Epithelial cell of esophagus (primary cell): ENCODE measurements at regions not wholly inside any gene's neighbourhood (a gene's known extent, or its start where the extent isn't known, plus 50 kb on each side); places are given as distances from the start of the nearest gene placed in this dataset.
A peak's percentile ranks its signal among the peaks of the same experiment; 100 is the strongest.

Experiments
- DNase-seq: peaks from one replicate; pipeline ENCODE4 v3.0.0; 2010; ENCODE audit warnings: low read depth
- H3K4me3 ChIP-seq: 2 replicates; pipeline ENCODE4 v1.5.1; 2011; ENCODE audit warnings: mild to moderate bottlenecking, low read length, control low read depth
- CTCF ChIP-seq: IDR thresholded peaks from 2 replicates; pipeline ENCODE4 v1.5.1; 2011; ENCODE audit warnings: low read depth, mild to moderate bottlenecking, low read length, control low read depth, inconsistent platforms; ENCODE audit not compliant: insufficient read depth; ENCODE audit errors: missing control alignments

GRCh38 chr7:115233809-115234208, 311.9 kb downstream of the MDFIC start:
- no peak for TF ChIP-seq CTCF
- no peak overlapping the region for H3K4me3 ChIP-seq

DNA sequence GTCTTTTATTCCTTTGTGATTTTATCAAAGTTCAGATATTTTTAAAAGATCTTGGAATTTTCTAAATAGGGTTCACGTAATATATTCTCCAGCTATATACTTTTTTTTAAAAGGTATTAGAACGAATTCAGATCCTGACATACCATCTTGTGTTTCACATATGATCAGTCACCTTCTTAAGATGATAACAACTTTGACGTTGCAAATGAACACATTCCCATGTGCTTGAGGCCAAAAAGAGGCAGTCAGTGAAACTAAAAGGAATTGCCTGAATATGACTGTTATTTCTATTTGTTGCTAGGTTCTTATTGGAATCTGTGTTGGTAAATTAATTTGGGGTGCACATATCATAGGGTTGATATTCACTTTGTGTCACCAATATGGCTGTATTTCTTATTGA, 310.1 kb downstream of the MDFIC start:
- no peak overlapping the region for H3K4me3 ChIP-seq
- no peak for TF ChIP-seq CTCF
- no peak for DNase-seq

More at GRCh38 chr7:115233809-115234208, 311.9 kb downstream of the MDFIC start:
- no peak for DNase-seq

DNA sequence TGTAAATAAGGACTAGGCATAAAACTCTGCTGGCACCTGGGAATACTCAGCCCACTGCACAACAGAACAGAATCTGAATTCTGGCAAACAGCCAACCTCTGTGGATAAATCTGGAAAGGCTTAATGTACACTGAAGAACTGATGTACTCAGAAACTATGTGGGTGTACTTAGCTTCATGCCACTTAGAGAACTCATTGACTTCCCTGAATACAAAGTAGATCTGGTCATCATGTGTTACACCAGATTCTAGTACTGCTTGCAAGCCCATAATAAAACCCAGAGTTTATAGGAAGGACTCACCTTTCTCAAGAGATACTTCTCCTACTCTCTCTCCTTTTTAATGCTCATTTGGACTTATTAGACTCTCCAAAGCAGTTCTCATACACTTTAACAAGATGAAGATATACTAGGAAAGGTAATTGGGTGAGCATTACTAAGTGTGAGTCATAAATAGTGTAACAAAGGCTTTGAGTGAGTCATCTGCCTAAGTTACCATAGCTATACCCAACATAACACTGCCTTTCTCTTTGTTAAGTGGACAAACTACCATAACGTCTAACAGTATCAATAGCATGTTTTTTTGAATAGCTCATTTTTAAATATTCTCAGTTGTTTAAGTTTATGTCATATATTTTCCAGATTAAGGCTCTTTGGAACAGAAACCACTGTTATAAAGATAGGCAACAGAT, 309.1 kb downstream of the MDFIC start:
- peak; percentile 92 for DNase-seq
- H3K4me3 ChIP-seq: no peak overlapping the region
- no peak for TF ChIP-seq CTCF

DNA sequence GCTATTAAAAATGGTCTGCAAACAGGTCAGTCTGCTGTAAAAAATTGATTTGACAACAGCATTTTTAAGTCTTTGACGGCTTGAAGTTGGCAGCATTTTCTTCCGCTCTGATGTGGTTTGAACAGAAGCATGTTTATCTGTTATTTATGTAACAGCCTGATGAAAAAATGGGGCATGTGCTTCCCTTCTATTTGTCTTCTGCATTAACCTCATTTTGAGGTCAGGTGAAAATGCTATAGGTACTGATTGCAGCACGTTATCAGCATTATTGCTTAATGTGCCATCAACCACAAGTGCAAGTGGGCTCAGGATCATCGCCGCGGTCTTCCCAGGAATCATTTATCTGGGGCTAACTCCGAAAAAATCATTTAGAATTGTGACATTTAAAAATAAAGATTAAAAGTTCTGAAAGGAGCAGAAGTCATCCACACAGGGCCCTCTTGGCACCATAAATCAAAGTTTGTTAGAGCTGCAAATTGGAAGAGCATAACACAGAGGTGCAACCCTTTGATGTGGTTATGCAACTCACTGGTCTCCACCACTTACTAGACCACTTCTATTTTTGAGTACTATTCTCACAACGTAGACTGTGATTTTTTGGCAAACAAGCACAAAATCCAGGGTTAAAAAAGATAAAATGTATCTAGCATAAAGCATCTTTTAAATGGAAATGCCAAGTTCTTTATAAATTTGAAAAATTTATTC, 307.7 kb downstream of the MDFIC start:
- no peak for DNase-seq
- no peak overlapping the region for H3K4me3 ChIP-seq
- no peak for TF ChIP-seq CTCF

- no peak for DNase-seq
- H3K4me3 ChIP-seq: no peak overlapping the region
- no peak for TF ChIP-seq CTCF
Measured at GRCh38 chr7:115227473-115228235, 305.8 kb downstream of the MDFIC start.

DNA sequence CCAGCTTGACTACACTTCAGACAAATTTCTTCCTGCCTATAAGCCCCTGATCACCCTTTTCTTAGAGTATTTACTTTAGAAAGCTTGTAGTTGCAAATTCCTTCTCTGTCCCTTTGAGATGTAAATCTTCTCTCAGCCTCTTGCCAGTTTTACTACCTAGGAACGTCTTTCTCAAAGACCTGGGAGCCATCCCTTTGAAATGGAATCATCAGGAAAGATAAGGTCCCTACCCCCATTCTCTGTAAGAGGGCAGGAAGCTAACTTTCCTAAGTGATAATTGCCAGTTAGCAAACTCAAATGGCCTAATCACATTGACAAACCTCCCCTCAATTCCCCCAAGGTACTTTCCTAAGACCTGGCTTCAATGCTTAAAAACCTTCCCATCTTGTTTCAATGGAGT, 304.5 kb downstream of the MDFIC start:
- TF ChIP-seq CTCF: no peak
- H3K4me3 ChIP-seq: no peak overlapping the region

More for the DNA sequence above, 304.5 kb downstream of the MDFIC start:
- no peak for DNase-seq
